MM.1S (cell line): ENCODE measurements at regions not wholly inside any gene's neighbourhood (a gene's known extent, or its start where the extent isn't known, plus 50 kb on each side); places are given as distances from the start of the nearest gene placed in this dataset.

Experiments used
- DNase-seq: peaks from one replicate; pipeline ENCODE4 v3.0.0-alpha.2; 2015
- H2AFZ ChIP-seq: fragments of 300-600 bp; sonication (generic); 2 replicates; pipeline ENCODE4 v1.6.0; 2016; ENCODE audit warnings: antibody characterized with exemption, low read length
- H3F3A ChIP-seq: fragments of 300-600 bp; sonication (generic); 2 replicates; pipeline ENCODE4 v1.6.1; 2016; ENCODE audit warnings: mild to moderate bottlenecking, antibody characterized with exemption, low read length, moderate library complexity, mixed read lengths; ENCODE audit not compliant: insufficient read depth
- H3K27ac ChIP-seq: fragments of 300-600 bp; sonication (generic); 2 replicates; pipeline ENCODE4 v1.5.1; 2016; ENCODE audit warnings: mild to moderate bottlenecking, low read length
- H3K27me3 ChIP-seq: fragments of 300-600 bp; sonication (generic); replicated peaks from 2 replicates; pipeline ENCODE4 v1.6.0; 2016; ENCODE audit warnings: low read length; ENCODE audit not compliant: insufficient read depth
- H3K36me3 ChIP-seq: fragments of 300-600 bp; sonication (generic); replicated peaks from 2 replicates; pipeline ENCODE4 v1.6.1; 2016; ENCODE audit warnings: mild to moderate bottlenecking, low read length, mixed read lengths; ENCODE audit not compliant: insufficient read depth
- H3K4me1 ChIP-seq: fragments of 300-600 bp; sonication (generic); 2 replicates; pipeline ENCODE4 v1.6.1; 2016; ENCODE audit warnings: low read length, mixed read lengths
- H3K4me2 ChIP-seq: fragments of 300-600 bp; sonication (generic); 2 replicates; pipeline ENCODE4 v1.6.0; 2016; ENCODE audit warnings: low read depth, low read length
- H3K4me3 ChIP-seq: fragments of 300-600 bp; sonication (generic); 2 replicates; pipeline ENCODE4 v1.5.1; 2016; ENCODE audit warnings: low read length, mixed read lengths
- H3K79me2 ChIP-seq: fragments of 300-600 bp; sonication (generic); 2 replicates; pipeline ENCODE4 v1.6.1; 2016; ENCODE audit warnings: mixed run types, low read length, mixed read lengths
- H3K9ac ChIP-seq: fragments of 300-600 bp; sonication (generic); 2 replicates; pipeline ENCODE4 v1.6.1; 2016; ENCODE audit warnings: low read length, mixed read lengths
- H3K9me2 ChIP-seq: fragments of 300-600 bp; sonication (generic); replicated peaks from 2 replicates; pipeline ENCODE4 v1.6.1; 2016; ENCODE audit warnings: mild to moderate bottlenecking, low read length, mixed read lengths; ENCODE audit not compliant: insufficient read depth
- H3K9me3 ChIP-seq: fragments of 300-600 bp; sonication (generic); replicated peaks from 2 replicates; pipeline ENCODE4 v1.6.1; 2016; ENCODE audit warnings: mild to moderate bottlenecking, low read length, mixed read lengths; ENCODE audit not compliant: insufficient read depth
- H4K20me1 ChIP-seq: fragments of 300-600 bp; sonication (generic); 2 replicates; pipeline ENCODE4 v1.6.1; 2016; ENCODE audit warnings: mild to moderate bottlenecking, low read length, moderate library complexity, mixed read lengths; ENCODE audit not compliant: insufficient read depth
- EZH2 ChIP-seq: fragments of 300-600 bp; sonication (generic); optimal IDR thresholded peaks from 2 replicates; pipeline ENCODE3; 2017; ENCODE audit warnings: low read depth, mild to moderate bottlenecking, antibody characterized with exemption, low read length, mixed read lengths
- EZH2phosphoT487 ChIP-seq: fragments of 300-600 bp; sonication (generic); IDR thresholded peaks from 2 replicates; pipeline ENCODE4 v1.6.1; 2018; ENCODE audit warnings: antibody characterized with exemption, low read length
- TF ChIP-seq, protein P1 (sequence below): fragments of 300-600 bp; sonication (generic); IDR thresholded peaks from 2 replicates; pipeline ENCODE4 v1.5.1; 2016; ENCODE audit warnings: antibody characterized with exemption, low read length, mixed read lengths

DNA sequence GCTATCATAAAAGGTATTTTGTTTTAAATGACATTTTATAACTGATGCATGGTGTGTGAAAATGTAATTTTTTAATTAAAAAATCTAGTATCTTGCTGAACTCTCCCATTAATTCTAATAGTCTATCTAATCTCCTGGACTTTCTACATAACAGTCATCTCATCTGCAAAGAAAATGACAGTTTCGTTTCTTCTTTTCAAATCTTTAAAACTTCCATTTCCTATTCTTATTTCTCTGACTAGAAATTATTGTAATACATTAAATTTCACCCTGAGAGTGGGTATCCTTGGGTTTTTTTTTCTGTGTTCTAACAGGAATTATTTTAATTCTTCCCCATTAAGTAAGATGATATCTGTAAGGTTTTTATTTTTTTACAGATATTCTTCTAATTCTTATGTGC is 120.1 kb downstream of the KCNF1 start:
- Histone ChIP-seq H2AFZ (no peak overlapping the region), H3K9ac (no peak overlapping the region), H3K79me2 (no peaks in the 10 kb centered on the region), H3K27ac (no peak overlapping the region), H3K9me3 (no peaks in the 10 kb centered on the region), H3K27me3 (no peaks in the 10 kb centered on the region), H3K4me2 (no peak overlapping the region), H3K4me1 (no peaks in the 10 kb centered on the region), H3F3A (no peaks in the 10 kb centered on the region), H4K20me1 (no peaks in the 10 kb centered on the region), H3K4me3 (no peak overlapping the region), H3K36me3 (no peaks in the 10 kb centered on the region), H3K9me2 (no peaks in the 10 kb centered on the region)
- no peak for TF ChIP-seq EZH2
- no peak for DNase-seq

DNA sequence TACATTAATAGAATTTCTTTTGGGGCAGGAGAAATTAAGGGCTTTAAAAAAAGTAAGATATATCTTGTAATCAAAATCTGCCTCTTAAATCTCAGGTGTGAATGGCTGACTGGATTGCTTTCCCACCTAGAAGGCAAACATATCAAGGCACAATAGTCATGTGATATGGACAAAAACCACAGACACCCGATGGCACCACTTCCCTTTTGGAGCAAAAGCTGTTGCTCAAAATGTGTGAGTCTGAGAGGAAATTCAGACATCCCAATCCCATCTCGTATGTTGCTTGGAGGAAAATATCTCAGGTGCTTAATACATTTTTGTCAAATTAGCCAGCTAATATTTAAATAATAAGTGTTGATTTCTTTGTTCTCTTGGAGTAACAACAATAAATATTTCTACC is 120.7 kb downstream of the KCNF1 start:
- H3F3A ChIP-seq, result no peaks in the 10 kb centered on the region

DNA sequence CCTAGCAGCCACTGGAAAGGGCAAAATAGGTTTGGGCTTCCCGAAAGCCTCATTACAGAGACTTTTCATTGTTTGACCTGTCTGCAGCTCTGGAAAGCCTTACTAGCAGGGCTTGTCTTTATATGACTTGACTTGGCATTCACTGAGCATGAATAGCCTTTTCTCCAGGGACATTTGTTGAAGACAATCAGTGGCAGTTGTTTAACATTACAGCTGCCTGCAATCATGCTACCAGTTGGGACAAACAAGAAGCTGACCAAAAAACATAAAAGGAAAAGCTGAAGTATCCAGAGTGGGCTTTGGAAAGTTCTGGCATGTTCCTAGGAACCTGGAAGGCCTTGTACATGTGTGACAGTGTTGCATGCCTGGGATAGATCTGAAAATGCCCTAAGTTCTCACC is 121.4 kb downstream of the KCNF1 start:
- Histone ChIP-seq H3K36me3 (no peaks in the 10 kb centered on the region), H3K27ac (no peak overlapping the region), H3K4me2 (no peak overlapping the region), H2AFZ (no peak overlapping the region), H3K27me3 (no peaks in the 10 kb centered on the region), H3F3A (no peaks in the 10 kb centered on the region), H3K79me2 (no peaks in the 10 kb centered on the region), H3K4me1 (no peaks in the 10 kb centered on the region), H4K20me1 (no peaks in the 10 kb centered on the region), H3K9me3 (no peaks in the 10 kb centered on the region), H3K9ac (no peak overlapping the region), H3K4me3 (no peak overlapping the region), H3K9me2 (no peaks in the 10 kb centered on the region)
- no peak for TF ChIP-seq EZH2phosphoT487
- TF ChIP-seq EZH2, result no peak
- TF ChIP-seq, protein P1, sequence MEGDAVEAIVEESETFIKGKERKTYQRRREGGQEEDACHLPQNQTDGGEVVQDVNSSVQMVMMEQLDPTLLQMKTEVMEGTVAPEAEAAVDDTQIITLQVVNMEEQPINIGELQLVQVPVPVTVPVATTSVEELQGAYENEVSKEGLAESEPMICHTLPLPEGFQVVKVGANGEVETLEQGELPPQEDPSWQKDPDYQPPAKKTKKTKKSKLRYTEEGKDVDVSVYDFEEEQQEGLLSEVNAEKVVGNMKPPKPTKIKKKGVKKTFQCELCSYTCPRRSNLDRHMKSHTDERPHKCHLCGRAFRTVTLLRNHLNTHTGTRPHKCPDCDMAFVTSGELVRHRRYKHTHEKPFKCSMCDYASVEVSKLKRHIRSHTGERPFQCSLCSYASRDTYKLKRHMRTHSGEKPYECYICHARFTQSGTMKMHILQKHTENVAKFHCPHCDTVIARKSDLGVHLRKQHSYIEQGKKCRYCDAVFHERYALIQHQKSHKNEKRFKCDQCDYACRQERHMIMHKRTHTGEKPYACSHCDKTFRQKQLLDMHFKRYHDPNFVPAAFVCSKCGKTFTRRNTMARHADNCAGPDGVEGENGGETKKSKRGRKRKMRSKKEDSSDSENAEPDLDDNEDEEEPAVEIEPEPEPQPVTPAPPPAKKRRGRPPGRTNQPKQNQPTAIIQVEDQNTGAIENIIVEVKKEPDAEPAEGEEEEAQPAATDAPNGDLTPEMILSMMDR, result no peak
- no peak for DNase-seq

More for the DNA sequence above, 120.7 kb downstream of the KCNF1 start:
- Histone ChIP-seq H3K79me2 (no peaks in the 10 kb centered on the region), H3K4me1 (no peaks in the 10 kb centered on the region), H3K4me2 (no peak overlapping the region), H3K36me3 (no peaks in the 10 kb centered on the region), H3K27me3 (no peaks in the 10 kb centered on the region), H3K27ac (no peak overlapping the region), H3K9ac (no peak overlapping the region), H3K9me2 (no peaks in the 10 kb centered on the region), H3K4me3 (no peak overlapping the region), H4K20me1 (no peaks in the 10 kb centered on the region), H3K9me3 (no peaks in the 10 kb centered on the region), H2AFZ (no peak overlapping the region)
- DNase-seq, result no peak
- no peak for TF ChIP-seq EZH2phosphoT487
- TF ChIP-seq EZH2, result no peak

DNA sequence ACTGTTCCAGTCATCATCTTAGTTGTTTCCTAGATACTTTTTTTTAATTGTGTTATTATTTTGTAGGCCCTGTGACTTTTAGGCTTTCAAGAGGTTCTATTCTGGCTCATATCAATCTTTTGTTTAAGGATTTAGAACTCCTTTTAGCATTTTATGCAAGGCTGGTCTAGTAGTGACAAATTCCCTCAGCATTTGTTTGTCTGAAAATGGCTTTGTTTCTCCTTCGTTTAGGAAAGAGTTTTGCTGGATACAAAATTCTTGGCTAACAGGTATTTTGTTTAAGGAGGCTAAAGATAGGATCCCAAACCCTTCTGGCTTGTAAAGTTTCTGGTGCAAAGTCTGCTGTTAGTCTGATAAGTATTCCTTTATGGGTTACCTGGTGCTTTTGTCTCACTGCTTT is 116.6 kb upstream of the SLC66A3 start:
- no peak overlapping the region for H3K27ac ChIP-seq
- no peak overlapping the region for H2AFZ ChIP-seq
- no peak for TF ChIP-seq EZH2phosphoT487
- TF ChIP-seq EZH2, result no peak
- TF ChIP-seq, protein P1, result no peak
- H4K20me1 ChIP-seq, result no peaks in the 10 kb centered on the region
- no peaks in the 10 kb centered on the region for H3K4me1 ChIP-seq
- H3K36me3 ChIP-seq, result no peaks in the 10 kb centered on the region
- no peak overlapping the region for H3K4me3 ChIP-seq
- no peak for DNase-seq
- no peaks in the 10 kb centered on the region for H3K79me2 ChIP-seq
- no peaks in the 10 kb centered on the region for H3K9me3 ChIP-seq
- no peak overlapping the region for H3K9ac ChIP-seq
- H3F3A ChIP-seq, result no peaks in the 10 kb centered on the region
- H3K9me2 ChIP-seq, result no peaks in the 10 kb centered on the region
- no peak overlapping the region for H3K4me2 ChIP-seq
- no peaks in the 10 kb centered on the region for H3K27me3 ChIP-seq
